ENCODE measurements at regions not wholly inside any gene's neighbourhood (a gene's known extent, or its start where the extent isn't known, plus 50 kb on each side); places are given as distances from the start of the nearest gene placed in this dataset.

- Mint-ChIP-seq H3K4me1 (no peaks in the 10 kb centered on the region), H3K4me3 (no peak overlapping the region), H3K27ac (no peak overlapping the region), H3K27me3 (peaks cover 8% of the 10 kb centered on the region), H3K9me3 (no peaks in the 10 kb centered on the region), H3K36me3 (ENCODE audit: low read depth) (no peaks in the 10 kb centered on the region)
- ATAC-seq (replicated peaks) = no peak
Observed at GRCh38 chr3:137204409-137204808, 246.6 kb downstream of the IL20RB start.

- Mint-ChIP-seq H3K36me3 (ENCODE audit: low read depth) (no peaks in the 10 kb centered on the region), H3K4me3 (no peak overlapping the region), H3K4me1 (no peaks in the 10 kb centered on the region), H3K27me3 (peaks cover 11% of the 10 kb centered on the region), H3K27ac (no peak overlapping the region), H3K9me3 (no peaks in the 10 kb centered on the region)
- ATAC-seq (replicated peaks) = no peak
Observed at GRCh38 chr3:137205394-137206045, 247.7 kb downstream of the IL20RB start.

- Mint-ChIP-seq H3K27ac (no peak overlapping the region), H3K9me3 (no peaks in the 10 kb centered on the region), H3K4me1 (no peaks in the 10 kb centered on the region), H3K4me3 (no peak overlapping the region), H3K36me3 (ENCODE audit: low read depth) (no peaks in the 10 kb centered on the region), H3K27me3 (peaks cover 13% of the 10 kb centered on the region)
- no peak for ATAC-seq (replicated peaks)
Observed at GRCh38 chr3:137207616-137208015, 249.8 kb downstream of the IL20RB start.

- ATAC-seq (replicated peaks) = no peak
- Mint-ChIP-seq H3K27ac (no peak overlapping the region), H3K4me1 (no peaks in the 10 kb centered on the region), H3K36me3 (ENCODE audit: low read depth) (no peaks in the 10 kb centered on the region), H3K27me3 (peaks cover 6% of the 10 kb centered on the region), H3K9me3 (peaks cover 19% of the 10 kb centered on the region), H3K4me3 (no peak overlapping the region)
Observed at GRCh38 chr3:137217733-137218132, 259.9 kb downstream of the IL20RB start.

- Mint-ChIP-seq H3K36me3 (ENCODE audit: low read depth) (no peaks in the 10 kb centered on the region), H3K9me3 (peaks cover 14% of the 10 kb centered on the region), H3K27ac (no peak overlapping the region), H3K4me3 (no peak overlapping the region), H3K4me1 (no peaks in the 10 kb centered on the region), H3K27me3 (peaks cover 3% of the 10 kb centered on the region)
- ATAC-seq (replicated peaks) = no peak
Observed at GRCh38 chr3:137219801-137220445, 262.1 kb downstream of the IL20RB start.

GRCh38 chr3:137222736-137223225 lies 265.0 kb downstream of the IL20RB start:
- Mint-ChIP-seq H3K36me3 (ENCODE audit: low read depth) (no peaks in the 10 kb centered on the region), H3K27me3 (no peaks in the 10 kb centered on the region), H3K9me3 (peaks cover 11% of the 10 kb centered on the region), H3K27ac (no peak overlapping the region), H3K4me3 (no peak overlapping the region), H3K4me1 (no peaks in the 10 kb centered on the region)
- ATAC-seq (replicated peaks) = no peak

- Mint-ChIP-seq H3K4me1 (no peaks in the 10 kb centered on the region), H3K27ac (no peak overlapping the region), H3K36me3 (ENCODE audit: low read depth) (no peaks in the 10 kb centered on the region), H3K9me3 (peaks cover 11% of the 10 kb centered on the region), H3K4me3 (no peak overlapping the region), H3K27me3 (peaks cover 6% of the 10 kb centered on the region)
- no peak for ATAC-seq (replicated peaks)
Observed at GRCh38 chr3:137224464-137224863, 266.7 kb downstream of the IL20RB start.

GRCh38 chr3:137242836-137243400 lies 285.1 kb downstream of the IL20RB start:
- no peaks in the 10 kb centered on the region for H3K4me1 Mint-ChIP-seq
- H3K27ac Mint-ChIP-seq = no peak overlapping the region
- H3K27me3 Mint-ChIP-seq = peaks cover 4% of the 10 kb centered on the region
- peaks cover 3% of the 10 kb centered on the region for H3K9me3 Mint-ChIP-seq
- no peak overlapping the region for H3K4me3 Mint-ChIP-seq
- no peak for ATAC-seq (replicated peaks)
- H3K36me3 Mint-ChIP-seq (ENCODE audit: low read depth) = no peaks in the 10 kb centered on the region

GRCh38 chr3:137246491-137246890 lies 288.7 kb downstream of the IL20RB start:
- Mint-ChIP-seq H3K27me3 (peaks cover 4% of the 10 kb centered on the region), H3K9me3 (peaks cover 7% of the 10 kb centered on the region), H3K4me3 (no peak overlapping the region), H3K4me1 (no peaks in the 10 kb centered on the region), H3K27ac (no peak overlapping the region), H3K36me3 (ENCODE audit: low read depth) (no peaks in the 10 kb centered on the region)
- ATAC-seq (replicated peaks) = no peak

GRCh38 chr3:137249311-137249940 lies 291.6 kb downstream of the IL20RB start:
- no peak for ATAC-seq (replicated peaks)
- H3K36me3 Mint-ChIP-seq (ENCODE audit: low read depth) = no peaks in the 10 kb centered on the region
- no peaks in the 10 kb centered on the region for H3K4me1 Mint-ChIP-seq
- no peaks in the 10 kb centered on the region for H3K27me3 Mint-ChIP-seq
- H3K4me3 Mint-ChIP-seq = no peak overlapping the region
- H3K9me3 Mint-ChIP-seq = peaks cover 9% of the 10 kb centered on the region
- H3K27ac Mint-ChIP-seq = no peak overlapping the region

- Mint-ChIP-seq H3K36me3 (ENCODE audit: low read depth) (no peaks in the 10 kb centered on the region), H3K9me3 (no peaks in the 10 kb centered on the region), H3K4me3 (no peak overlapping the region), H3K27ac (no peak overlapping the region), H3K27me3 (no peaks in the 10 kb centered on the region), H3K4me1 (no peaks in the 10 kb centered on the region)
- no peak for ATAC-seq (replicated peaks)
Observed at GRCh38 chr3:137259089-137259488, 301.3 kb downstream of the IL20RB start.

GRCh38 chr3:137259701-137260100 lies 301.9 kb downstream of the IL20RB start:
- Mint-ChIP-seq H3K27me3 (peaks cover 5% of the 10 kb centered on the region), H3K4me1 (no peaks in the 10 kb centered on the region), H3K9me3 (no peaks in the 10 kb centered on the region), H3K27ac (no peak overlapping the region), H3K4me3 (no peak overlapping the region), H3K36me3 (ENCODE audit: low read depth) (no peaks in the 10 kb centered on the region)
- ATAC-seq (replicated peaks) = no peak

GRCh38 chr3:137264071-137264820 lies 306.5 kb downstream of the IL20RB start:
- H3K9me3 Mint-ChIP-seq = no peaks in the 10 kb centered on the region
- H3K27ac Mint-ChIP-seq = no peak overlapping the region
- no peaks in the 10 kb centered on the region for H3K4me1 Mint-ChIP-seq
- no peak for ATAC-seq (replicated peaks)
- peaks cover 10% of the 10 kb centered on the region for H3K27me3 Mint-ChIP-seq
- no peaks in the 10 kb centered on the region for H3K36me3 Mint-ChIP-seq (ENCODE audit: low read depth)
- no peak overlapping the region for H3K4me3 Mint-ChIP-seq

- ATAC-seq (replicated peaks) = no peak
- H3K4me3 Mint-ChIP-seq = no peak overlapping the region
- H3K9me3 Mint-ChIP-seq = no peaks in the 10 kb centered on the region
- peaks cover 10% of the 10 kb centered on the region for H3K27me3 Mint-ChIP-seq
- no peaks in the 10 kb centered on the region for H3K36me3 Mint-ChIP-seq (ENCODE audit: low read depth)
- H3K4me1 Mint-ChIP-seq = no peaks in the 10 kb centered on the region
- H3K27ac Mint-ChIP-seq = no peak overlapping the region
Observed at GRCh38 chr3:137264843-137265330, 307.1 kb downstream of the IL20RB start.

Measured in activated T-helper 17 cell treated with anti-CD3 and anti-CD28 coated beads, Interleukin-2, amount 50 U/mL, for 72 hours (primary cell).